Activated CD4-positive, alpha-beta T cell treated with anti-CD3 and anti-CD28 coated beads, Interleukin-10, Interleukin-2, amounts not matched to agents 100 ng/mL and 50 ng/mL, durations not matched to agents 16 hours and 8 hours (primary cell): ENCODE measurements at regions not wholly inside any gene's neighbourhood (a gene's known extent, or its start where the extent isn't known, plus 50 kb on each side); places are given as distances from the start of the nearest gene placed in this dataset.
A peak's percentile ranks its signal among the peaks of the same experiment; 100 is the strongest.
"Not testable (repeated sequence)": the region's sequence is repeated elsewhere in the genome, so short reads cannot be mapped to it uniquely, and the experiment has no call there.

Experiments
- DNase-seq: peaks from one replicate; pipeline ENCODE4 v3.0.0-alpha.2; 2020

DNA sequence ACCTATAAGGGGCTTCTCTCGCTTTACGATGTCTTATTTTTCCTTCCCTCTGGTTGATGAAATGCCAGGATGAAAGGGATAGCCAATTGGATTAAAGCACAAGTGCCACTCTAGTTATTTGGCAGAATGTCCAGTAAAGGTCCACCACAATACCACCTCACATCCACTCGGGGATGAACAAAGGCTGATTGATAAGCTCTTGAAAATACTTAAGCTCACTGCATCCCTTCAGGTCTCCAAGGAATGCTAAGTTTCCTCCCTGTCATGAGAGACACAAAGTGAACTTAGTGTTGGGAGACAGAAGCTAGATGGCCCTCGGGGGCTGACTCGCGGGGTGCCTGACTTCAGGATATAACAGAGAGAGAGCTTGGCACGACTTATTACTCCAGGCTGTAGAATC lies 185.9 kb upstream of the ZNF644 start:
- not testable (repeated sequence) for DNase-seq

DNA sequence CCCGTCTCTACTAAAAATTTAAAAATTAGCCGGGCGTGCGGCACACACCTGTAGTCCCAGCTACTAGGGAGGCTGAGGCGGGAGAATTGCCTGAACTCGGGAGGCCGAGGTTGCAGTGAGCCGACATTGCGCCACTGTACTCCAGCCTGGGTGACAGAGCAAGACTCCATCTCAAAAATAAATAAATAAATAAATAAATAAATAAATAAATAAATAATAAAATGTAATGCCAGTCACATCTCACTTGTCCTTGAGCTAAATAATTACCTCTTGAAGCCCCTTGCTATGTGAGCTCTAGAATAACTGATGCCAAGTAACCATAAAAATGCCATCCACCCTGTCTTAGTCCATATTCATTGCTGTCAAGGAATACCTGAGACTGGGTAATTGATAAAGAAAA lies 182.3 kb upstream of the ZNF644 start:
- not testable (repeated sequence) for DNase-seq

DNA sequence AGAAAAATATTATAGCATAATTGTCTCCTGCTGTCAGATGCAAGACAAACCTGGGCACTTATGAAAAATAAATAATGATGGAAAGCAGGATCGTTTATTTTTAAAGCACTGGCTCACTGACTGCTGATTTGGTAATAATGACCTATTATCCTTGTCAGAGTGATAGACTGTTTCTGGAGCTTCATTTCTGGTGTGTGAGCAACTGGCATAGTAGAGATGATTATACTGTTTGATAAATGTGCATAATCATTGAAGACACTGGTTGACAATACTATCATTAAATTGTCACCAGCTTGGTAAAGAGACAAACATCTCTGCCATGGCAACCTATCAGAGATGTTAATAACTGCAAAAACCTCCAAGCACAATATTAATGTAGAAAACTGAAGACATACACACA lies 179.9 kb upstream of the ZNF644 start:
- no peak for DNase-seq

DNA sequence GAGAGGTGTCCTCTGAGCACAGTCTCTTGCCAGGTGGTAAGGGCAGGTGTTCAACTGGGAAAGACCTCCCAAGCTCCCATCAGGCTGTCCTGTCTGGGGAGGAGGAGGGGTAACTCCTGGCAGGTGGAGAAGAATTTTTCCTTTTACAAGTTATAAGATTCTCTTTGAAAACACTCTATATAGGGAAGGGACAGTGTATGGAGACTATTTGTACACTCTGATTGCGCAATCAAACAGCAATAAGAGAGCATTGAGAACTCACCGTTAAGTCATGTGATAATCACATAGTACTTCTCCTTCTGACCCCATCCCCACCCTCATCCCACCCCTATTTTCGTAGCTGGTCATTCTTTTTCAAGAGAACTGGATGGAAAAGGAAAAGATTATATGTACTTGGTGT lies 179.3 kb upstream of the ZNF644 start:
- DNase-seq, result no peak

DNA sequence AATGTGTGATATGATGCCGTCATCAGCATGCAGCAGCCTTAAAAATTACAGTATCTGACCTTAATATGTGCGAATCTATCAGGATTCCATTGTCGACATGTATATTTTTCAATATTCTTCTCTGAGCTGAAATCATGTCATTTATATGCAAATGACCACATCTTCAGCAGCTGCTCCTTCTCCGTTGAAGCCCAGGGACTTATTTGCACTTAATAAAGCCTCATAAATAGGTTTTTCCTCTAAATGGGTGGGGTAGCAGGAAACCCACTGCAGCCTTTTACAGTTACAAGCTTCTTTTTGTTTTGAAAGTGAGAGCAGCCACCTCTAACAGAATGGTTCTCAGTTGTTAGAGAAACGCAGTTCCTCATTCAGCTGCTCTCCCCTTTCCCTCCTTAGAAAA lies 178.8 kb upstream of the ZNF644 start:
- no peak for DNase-seq

DNA sequence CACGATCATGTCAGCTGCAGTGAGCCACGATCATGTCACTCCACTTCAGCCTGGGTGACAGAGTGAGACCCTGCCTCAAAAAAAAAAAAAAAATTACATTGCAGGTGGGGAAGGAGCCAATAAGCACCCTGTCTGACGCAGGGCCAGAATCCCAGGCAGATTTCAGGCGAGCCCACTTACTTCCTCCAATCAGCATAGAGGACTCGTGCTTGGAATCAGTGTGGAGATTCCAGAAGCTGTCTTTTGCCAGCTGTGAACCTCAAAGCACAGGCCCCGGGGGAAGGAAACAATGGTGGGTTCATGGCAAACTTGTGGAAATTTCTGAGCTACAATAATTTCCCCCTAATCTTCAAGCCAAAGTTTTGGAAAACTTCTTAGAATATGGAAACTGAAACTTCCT lies 178.2 kb upstream of the ZNF644 start:
- DNase-seq, result no peak

DNA sequence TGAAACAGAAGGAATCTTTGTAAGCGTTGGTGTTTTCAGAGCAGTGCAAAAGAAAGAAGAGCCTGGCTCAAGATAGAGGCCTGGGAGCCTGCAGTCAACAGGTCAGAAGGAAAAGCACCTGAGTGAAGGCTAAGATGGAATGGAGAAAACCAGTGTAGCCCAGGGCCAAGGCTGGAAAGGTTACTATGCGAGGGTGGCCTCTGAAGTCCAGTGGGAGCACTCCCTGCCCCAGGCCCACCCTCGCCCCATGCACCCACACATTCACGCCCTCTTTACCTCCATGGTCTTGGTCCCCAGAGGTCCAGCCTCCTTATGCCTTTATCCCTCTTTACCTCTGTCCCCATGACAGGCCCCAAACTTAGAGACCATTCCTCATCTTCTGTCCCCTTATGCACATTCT lies 169.2 kb upstream of the ZNF644 start:
- no peak for DNase-seq

DNA sequence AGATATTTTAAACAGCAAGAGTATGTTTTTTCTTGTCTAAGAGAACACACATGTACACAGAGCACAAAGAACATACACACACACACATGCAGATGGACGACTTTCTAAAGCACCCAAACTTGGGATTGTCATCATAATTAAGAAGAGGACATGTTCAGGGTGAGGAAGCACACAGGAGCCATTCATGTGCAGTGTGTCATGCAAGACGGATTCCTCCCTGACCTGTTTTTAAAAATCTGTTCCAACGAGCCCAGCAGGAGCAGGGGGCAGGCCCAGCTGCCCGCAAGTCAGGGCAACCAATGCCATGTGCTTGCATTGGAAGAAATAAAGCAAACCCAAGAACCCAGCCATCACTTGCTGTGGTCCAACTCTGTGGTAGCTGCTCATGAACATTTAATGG lies 167.3 kb upstream of the ZNF644 start:
- no peak for DNase-seq

DNA sequence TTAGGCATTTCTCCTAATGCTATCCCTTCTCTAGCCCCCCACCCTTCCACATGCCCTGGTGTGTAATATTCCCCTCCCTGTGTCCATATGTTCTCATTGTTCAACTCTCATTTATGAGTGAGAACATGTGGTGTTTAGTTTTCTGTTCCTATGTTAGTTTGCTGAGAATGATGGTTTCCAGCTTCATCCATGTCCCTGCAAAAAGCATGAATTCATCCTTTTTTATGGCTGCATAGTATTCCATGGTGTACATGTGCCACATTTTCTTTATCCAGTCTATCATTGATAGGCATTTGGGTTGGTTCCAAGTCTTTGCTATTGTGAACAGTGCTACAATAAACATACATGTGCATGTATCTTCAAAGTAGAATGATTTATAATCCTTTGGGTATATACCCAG lies 161.0 kb upstream of the ZNF644 start:
- not testable (repeated sequence) for DNase-seq

DNA sequence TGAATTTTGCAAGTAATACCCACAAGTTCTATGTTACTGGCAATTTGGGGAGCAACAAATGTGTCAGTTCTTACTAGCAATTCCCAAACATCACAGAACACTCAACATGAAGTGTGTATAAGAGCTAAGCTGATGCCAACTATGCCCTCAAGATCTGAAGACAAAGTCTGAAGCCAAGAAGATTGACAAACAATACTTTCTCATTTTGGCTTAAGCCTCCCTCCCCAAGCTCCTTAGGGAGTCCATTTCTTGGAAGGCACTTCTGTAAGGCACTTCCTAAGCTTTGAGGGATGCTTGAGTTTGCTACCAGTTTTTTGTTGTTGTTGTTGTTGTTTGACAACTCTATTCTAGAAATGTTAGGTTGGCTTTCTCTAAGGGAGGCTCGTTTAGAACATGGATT lies 154.4 kb upstream of the ZNF644 start:
- DNase-seq, result no peak

DNA sequence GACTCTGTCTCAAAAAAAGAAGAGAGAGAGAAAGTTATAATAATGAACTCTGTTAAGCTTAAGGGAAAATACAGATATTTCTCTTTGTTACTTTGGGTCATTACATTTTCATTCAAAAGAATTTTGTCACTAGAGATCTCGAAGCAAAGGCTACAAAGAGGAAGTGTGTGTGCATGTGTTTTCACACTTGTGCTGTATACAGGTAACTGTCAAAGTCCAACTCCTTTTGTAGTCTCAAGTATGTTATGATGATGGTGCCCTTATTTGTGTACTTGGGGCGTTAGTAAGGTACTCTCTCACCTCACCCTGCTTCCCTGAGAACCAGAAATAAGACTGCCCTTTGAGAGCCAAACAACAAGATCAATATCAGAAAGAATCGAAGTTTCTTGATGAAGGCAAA lies 152.9 kb upstream of the ZNF644 start:
- no peak for DNase-seq

DNA sequence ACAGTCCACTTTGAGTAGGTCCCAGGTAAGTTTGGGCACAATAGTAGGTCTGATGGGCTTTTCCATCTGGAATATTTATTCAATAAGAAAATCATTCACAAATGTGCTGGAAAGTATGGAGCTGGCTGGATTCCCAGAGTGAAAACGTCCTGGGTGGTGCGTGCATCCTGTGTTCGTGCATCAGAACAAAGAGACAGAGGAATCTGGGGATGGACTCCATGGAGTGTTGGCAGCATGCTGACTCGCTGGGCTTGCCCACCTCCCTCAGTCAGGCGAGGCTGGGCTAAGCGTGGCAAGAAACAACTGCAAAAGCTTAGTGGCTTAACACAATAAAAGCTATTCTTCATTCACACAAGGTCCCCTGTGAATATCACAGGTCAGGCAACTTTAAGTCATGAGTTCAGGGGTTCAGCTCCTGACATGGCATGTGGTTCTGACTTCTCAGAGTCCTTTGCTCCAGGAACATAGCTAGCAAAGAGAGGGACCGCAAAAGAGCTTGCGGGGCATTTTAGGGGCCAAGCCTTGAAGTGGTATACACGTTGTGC lies 151.6 kb upstream of the ZNF644 start:
- no peak for DNase-seq

DNA sequence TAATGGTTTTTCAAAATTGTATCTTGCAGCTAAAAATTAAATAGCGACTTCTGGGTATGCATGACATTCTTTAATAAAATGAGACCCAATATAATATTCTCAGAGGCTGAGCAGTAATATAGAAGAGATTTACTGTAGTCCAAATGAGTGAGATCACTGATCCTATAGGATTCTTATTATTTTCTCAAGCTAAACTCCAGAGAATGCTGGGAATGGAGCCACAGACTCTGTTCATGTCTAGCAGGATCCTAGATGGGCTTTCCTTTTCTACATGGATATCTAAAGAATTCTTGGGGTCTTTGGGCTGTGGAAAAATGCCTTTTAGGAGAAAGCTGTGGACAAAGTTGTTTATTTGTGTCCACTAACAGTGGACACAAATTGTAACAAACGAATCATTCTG lies 150.7 kb upstream of the ZNF644 start:
- DNase-seq, result no peak

DNA sequence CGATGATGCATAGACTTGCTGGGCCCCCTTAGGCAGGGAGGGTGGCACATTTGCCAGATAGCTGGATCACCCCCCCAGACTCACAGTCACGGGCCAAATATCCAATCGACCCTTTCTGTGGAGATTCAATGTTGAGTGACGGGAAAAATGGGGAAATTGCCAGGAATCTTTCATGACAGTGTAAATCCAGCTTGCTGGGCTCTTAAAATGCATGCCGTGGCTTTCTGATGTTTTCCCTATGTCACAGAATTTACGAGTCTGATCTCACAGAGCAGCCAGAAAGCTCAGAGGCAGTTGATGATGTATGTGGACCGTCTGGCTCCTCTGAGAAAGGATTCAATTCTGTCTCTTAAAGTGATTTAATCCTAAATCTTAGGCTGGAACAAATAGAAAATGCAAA lies 150.1 kb upstream of the ZNF644 start:
- no peak for DNase-seq

DNA sequence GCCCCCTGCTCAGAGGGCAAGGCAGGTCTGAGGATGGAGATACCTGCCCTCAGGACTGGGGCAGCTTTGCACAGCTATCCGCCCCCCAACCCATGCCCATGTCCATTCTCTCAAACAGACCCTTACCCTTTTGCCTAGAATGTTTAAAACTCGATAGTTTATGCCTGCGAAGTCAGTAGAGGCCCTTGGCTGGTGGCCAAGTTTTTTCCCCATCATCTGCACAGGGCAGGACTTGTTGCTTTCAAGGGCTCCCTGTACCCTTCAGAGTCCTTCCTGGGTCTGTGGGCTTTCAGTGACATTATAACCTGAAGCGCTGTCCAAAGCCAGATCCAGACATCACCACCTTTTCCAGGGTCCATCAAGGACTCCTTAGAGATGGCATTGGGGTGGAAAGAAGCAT lies 148.7 kb upstream of the ZNF644 start:
- DNase-seq, result no peak

DNA sequence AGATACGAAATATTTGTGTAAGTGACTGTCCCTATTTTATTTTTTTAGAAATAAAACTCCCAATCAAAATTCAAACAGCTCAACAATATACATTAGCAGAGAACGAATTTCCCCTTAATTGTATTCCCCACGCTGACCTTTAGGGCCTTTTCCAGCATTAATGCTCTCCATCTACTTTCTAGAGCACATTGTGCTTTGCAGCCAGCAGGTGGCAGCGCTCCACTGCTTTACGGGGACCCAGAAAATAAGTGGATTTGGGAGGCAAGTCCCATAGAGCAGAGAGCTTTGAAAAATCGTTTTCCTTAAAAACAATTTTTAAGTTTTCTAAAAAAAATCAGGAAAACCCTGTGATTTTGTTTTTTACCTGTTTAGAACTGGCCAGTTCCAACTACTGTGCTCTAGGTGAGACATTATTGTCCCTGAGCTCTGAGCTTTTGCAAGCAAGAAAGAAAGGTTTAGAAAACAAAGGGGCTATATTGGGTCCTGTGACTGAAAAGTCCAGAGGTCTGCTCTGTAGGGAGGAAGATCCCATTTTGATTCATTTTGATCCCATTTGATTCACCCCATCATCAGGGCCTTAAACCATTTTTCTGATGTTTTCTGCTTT lies 144.4 kb upstream of the ZNF644 start:
- DNase-seq, result peak; percentile 59

DNA sequence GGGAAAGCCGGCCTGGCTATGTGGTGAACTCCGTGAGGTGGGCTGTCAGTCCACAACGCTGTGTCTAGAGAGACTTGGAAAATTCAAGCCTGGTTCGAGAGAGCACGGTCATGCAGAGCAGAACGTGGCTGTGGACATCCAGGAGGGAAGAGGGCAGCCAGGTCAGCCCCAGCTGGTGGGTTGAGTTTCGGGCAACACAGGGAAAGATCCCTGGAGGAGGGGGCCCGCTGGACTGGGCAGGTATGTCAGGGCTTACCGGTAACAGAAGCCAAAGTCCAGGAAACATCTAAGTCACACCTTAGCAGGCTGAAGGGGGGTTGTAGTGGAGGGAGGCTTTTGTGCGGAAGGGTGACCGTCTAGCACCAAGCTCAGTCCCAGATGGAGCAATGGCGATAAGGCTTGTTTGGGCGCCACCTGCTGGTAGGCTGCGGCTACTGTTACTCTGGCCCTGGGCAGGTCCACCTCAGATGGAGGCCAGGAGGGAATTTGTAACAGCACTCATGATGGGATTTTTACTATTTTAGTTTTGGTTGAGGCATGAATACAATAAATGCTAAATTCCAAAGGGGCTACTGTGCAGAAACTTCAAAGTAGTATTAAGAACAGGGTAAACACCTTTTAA lies 143.3 kb upstream of the ZNF644 start:
- DNase-seq, result peak; percentile 80

DNA sequence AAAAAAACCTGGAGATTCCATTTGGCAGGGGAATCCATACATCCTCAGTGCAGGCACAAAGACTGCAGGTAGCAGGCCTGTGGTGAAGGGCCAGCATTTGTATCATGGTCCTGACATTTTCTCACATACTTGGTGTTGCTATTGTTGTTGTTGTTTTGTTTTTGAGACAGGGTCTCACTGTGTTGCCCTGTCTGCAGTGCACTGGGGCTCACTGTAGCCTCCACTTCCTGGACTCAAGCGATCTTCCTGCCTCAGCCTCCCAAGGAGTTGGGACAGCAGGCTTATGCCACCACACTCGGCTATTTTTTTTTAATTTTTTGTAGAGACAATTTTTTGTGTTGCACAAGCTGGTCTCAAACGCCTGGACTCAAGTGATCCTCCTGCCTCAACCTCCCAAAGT lies 140.8 kb upstream of the ZNF644 start:
- no peak for DNase-seq

DNA sequence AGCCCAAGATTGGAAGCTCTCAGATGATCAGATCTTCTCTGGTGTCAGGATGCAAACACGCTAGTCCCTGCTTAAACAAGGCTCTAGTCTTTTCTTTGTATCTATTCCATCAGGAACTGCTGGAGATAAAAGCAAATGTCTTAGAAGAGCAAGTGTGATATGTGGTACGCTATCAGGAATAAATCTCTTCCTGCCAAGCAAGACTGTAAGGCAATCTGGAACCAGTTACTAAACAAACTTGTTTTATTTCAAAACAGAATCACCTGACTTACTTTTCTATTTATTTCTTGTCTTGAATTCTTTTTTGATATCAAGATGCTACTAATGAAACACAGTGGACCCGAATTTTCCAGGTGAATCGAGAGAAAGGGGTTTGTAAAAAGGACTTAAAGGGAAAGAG lies 139.9 kb upstream of the ZNF644 start:
- no peak for DNase-seq

DNA sequence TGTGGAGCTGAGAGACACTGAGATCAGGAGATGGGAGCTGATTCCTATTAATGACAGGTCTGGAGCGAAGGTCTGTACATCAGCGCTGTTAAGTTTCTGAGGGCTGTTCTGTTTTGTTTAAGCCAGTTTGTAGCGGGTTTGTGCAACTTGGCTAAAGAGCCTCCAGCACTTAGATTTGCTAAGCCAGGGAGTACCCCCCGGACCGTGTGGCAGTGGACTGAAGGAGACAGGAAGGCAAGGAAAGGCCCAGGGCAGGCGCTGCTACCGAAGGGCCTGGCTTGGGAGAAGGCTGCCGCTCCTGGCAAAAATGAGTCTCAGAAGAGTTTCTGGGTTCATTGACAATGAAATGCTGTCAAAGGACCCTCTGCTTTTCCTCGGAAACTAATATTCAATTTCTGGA lies 139.3 kb upstream of the ZNF644 start:
- no peak for DNase-seq

DNA sequence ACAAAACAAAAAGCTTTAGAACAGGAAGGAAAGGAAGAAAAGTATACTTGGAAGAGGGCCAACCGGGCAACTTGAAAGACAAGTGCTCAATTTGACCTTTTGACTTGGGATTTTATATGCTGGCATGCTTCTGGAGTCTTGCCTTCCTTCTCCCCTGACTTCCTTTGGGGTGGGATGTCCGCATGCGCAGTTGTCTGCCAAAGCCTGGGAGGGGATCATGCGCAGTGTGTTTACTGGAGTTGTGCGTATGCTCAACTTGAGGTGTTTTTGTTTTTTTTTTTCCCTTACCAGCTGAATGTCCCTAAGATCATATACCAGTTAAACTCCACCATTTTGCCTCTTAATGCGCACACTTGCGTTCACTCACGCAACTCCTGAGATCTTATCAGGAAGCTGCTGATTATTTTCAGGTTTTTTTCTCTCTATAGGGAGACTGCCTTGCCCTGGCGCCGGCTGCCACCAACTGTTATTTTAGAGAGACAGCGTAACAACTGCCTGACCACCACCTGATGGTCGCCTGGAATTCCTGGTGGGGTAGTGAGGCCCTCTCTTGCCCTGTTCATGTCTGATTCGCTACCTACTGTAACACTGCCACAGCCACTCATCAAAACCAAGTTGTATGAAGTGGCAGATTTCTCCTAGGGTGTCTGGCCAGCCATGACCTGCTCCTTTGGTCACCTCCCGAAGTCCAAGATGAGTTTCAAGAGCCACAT lies 138.7 kb upstream of the ZNF644 start:
- no peak for DNase-seq

DNA sequence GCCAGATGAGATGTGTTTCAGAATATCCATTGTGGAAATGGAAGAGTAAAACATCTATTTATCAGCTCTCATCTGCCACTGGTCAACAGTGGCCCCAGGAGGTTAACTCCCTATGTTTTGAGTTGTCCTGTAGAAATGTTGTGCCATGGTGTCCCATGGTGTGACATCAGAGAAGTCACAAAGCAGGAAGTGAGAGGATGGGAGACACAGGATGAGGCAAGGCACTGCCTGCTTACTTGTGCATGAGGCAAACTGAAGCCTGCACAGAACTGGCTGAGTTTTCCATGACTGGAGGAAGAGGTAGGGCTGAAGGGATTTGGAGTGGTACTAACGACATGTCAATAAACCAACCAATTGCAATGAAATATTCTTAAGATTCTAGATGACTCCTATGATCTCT lies 131.5 kb upstream of the ZNF644 start:
- no peak for DNase-seq

DNA sequence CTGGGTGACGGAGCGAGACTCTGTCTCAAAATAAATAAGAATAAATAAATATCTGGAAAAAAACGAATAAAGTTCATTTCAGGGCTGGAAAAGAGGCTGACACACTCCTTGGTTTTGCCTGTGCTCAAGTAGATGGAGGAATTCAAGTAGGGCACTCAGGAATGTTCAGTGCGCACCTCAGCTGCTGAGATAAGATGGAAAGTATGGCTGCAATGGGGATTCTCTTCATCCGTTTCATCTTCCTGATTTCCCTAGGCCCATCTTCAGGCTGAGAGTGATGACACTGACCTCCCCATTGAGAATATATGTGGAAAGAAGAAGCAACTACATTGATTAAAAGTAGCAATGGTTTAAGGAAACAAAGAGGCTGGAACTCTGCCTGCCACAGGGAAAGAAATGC lies 130.5 kb upstream of the ZNF644 start:
- DNase-seq, result no peak

DNA sequence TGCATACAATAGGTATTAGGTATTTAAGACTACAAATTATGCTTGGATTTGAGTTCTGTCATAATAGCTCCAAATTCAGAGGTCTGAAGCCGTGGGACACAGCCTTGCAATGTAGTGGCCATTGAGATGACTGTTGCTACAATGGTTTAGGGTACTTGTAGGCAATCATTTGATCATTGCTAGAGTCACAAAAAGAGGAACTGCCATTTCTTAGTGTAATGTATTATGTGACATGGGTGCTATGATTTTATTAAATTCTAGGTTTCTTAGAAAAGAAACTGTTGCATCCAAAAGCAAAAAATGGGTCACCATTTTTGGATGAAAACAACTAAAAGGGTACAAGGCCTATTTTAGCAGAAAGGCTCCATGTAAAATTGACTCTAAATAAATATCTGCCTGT lies 129.9 kb upstream of the ZNF644 start:
- no peak for DNase-seq
